Erythroblast (primary cell): ENCODE measurements at regions not wholly inside any gene's neighbourhood (a gene's known extent, or its start where the extent isn't known, plus 50 kb on each side); places are given as distances from the start of the nearest gene placed in this dataset.

Experiments used
- GATA1 ChIP-seq: IDR thresholded peaks from 2 replicates; pipeline ENCODE4 v1.6.1; 2011; ENCODE audit warnings: low read depth, mild to moderate bottlenecking, control low read depth, low read length, moderate library complexity
- POLR2A ChIP-seq: IDR thresholded peaks from 2 replicates; pipeline ENCODE4 v1.6.1; 2011; ENCODE audit warnings: mild to moderate bottlenecking, low read length

- TF ChIP-seq POLR2A: no peak
- no peak for TF ChIP-seq GATA1
Measured at GRCh38 chr2:189933911-189934399, 128.6 kb downstream of the MSTN start.
